Stimulated activated CD4-positive, alpha-beta T cell treated with anti-CD3 and anti-CD28 coated beads, Interleukin-12 subunit alpha, Interleukin-12 subunit beta, amount 100 ng/mL, for 4 hours (primary cell): ENCODE measurements at regions not wholly inside any gene's neighbourhood (a gene's known extent, or its start where the extent isn't known, plus 50 kb on each side); places are given as distances from the start of the nearest gene placed in this dataset.
"Not testable (repeated sequence)": the region's sequence is repeated elsewhere in the genome, so short reads cannot be mapped to it uniquely, and the experiment has no call there.

Experiments
- DNase-seq: peaks from one replicate; pipeline ENCODE4 v3.0.0-alpha.2; 2020

DNA sequence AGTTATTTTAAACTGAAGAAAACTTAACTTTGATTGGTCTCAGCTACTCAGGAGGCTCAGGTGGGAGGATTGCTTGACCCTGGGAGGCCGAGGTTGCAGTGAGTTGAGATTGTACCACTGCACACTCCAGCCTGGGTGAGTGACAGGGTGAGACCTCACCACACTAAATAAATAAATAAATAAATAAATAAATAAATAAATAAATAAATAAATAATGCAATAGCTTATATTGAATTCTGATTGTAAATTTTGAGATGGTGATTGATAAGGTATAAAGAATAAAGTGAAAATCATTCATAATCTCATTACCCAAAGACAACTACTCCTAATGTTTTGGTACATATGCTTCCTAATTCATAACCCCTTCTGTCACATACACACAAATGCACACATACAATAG lies 58.1 kb downstream of the TUBA3C start:
- no peak for DNase-seq

DNA sequence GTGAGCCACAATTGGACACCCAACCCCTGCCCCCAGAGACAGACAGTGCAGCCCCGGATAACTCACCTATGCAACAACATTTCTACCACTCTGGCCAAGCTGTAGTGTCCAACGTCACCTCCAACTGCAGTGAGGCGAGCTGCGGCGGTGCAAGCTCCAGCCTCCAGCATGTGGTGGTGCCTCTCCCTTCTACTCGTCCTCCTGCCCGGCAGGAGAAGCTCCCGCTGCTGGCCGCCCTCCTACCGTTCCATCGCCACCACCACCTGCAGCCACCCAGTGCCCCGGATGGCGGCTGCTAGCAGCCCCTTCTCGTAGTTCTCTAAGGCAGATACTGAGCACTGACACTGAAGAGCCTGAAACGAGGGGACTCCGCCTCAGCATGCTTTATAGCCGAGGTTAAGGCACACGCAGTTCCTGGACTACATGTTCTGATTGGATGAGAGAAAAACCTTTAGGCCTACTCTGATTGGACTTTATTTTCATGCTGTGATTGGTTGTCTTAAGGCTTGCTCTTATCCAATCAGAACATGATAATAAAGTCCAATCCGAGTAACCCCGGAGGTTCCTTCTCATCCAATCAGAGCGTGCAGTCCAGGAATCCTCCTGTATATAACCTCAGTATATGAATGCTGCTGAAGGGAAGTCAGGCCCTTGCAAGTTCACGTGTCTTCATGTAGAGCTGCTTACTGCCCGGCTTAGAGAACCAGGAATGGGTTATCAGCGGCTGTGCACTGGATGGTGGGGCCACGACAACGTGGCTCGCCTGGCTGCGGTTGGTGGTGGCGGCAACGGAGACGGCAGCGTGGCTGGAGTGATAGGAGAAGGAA lies 63.5 kb downstream of the TUBA3C start:
- DNase-seq: no peak

GRCh38 chr13:19109225-19109624 lies 72.4 kb downstream of the TUBA3C start:
- DNase-seq: not testable (repeated sequence)

DNA sequence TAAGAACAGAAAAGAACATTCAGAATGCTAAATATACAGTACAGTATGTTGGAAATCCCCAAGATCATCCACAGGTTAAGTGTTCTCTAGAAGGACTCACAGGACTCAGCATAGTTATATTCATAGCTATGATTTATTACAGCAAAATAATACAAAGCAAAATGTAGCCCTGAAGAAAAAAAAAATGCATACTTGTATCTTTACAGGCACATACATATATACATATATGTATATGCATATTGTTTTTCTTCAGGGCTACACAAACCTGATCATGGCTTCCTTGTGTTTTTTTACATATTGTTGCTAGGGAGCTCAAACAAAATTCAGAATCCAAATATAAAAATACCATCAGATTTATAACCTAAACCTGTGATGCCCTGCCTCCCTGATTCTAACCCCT lies 78.5 kb downstream of the TUBA3C start:
- no peak for DNase-seq

DNA sequence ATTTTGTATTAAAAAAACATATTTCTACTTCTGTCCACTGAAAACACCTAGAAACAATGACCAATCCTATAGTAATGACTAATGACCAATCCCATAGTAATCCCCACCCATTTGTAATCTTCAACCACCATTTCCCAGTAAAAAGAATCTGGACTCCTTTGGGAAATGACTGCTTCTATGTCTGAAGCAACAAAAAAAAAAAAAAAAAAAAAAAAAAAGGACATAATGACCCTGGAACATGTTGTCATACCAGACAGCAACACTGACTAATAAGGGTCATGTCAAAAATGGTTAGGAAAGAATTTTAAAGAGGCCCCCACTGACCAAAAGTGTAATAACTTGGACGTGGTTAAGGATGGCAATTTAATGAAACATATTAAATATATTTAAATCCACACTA lies 88.3 kb downstream of the TUBA3C start:
- no peak for DNase-seq

GRCh38 chr13:19090495-19090894 lies 91.1 kb downstream of the TUBA3C start:
- DNase-seq: no peak

DNA sequence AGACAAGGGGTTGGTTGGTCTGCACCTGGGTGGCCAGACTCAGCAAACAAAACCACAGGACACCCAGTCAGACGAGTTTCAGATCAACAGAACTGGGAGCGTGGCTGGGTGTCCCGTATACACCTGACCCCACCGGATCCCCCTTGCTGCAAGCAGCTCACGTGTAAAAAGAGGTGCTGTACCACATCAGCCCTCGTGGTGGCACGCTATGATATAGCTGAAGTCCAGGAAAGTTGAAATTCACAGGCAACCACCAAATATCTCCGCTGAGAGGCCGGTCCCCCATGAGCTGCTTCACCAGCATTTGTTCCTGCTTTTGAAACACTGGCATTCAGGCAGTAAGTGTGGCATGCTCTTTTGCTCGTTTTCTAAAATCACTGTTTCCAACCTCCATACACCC lies 92.3 kb downstream of the TUBA3C start:
- DNase-seq: no peak

GRCh38 chr13:19088416-19088815 lies 93.2 kb downstream of the TUBA3C start:
- no peak for DNase-seq

DNA sequence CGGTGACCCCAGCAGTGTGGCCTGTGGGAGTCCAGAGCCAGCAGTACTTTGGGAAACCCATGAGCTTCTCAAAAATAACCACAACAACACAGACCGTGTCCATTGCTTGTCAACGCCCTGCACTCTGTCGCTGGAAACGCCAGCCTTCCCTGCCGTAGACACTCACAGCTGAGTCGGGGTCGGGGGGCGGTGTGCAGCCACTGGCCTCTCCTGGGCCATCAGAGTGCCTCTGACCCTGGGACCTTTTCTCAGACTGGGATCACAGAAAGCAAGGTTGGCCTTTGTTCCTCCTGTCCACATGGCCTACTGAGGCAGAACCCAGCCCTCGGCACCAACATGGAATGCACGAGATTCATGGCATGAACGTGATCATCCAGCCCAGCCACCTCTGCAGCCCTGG lies 95.7 kb downstream of the TUBA3C start:
- no peak for DNase-seq

GRCh38 chr13:19085258-19085657 lies 96.4 kb downstream of the TUBA3C start:
- DNase-seq: no peak

- no peak for DNase-seq
Measured at GRCh38 chr13:19083340-19083739, 98.3 kb downstream of the TUBA3C start.

DNA sequence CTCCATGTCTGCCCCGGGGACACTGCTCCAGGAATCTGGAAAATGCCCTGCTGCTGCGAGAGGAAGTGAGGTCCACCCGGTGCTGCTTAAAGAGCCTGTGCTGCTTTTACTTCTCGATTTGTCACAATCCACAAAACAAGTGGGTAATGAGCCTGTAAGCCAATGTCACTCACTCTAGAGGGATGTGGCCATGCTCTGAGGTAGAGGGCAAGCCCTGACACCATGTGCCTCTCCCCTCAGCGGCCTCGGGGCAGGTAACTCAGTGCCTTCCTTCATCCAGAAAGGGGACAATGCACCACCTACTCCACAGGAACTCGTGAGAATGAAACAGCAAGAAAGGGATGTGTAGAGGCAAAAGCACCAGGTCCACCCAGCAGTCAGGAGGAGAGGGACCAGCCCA lies 106.2 kb downstream of the TUBA3C start:
- no peak for DNase-seq

- DNase-seq: no peak
Measured at GRCh38 chr13:19074519-19074918, 107.1 kb downstream of the TUBA3C start.

- not testable (repeated sequence) for DNase-seq
Measured at GRCh38 chr13:19074106-19074505, 107.5 kb downstream of the TUBA3C start.

- not testable (repeated sequence) for DNase-seq
Measured at GRCh38 chr13:19072956-19073706, 108.5 kb downstream of the TUBA3C start.

GRCh38 chr13:19072543-19072942 lies 109.1 kb downstream of the TUBA3C start:
- no peak for DNase-seq

DNA sequence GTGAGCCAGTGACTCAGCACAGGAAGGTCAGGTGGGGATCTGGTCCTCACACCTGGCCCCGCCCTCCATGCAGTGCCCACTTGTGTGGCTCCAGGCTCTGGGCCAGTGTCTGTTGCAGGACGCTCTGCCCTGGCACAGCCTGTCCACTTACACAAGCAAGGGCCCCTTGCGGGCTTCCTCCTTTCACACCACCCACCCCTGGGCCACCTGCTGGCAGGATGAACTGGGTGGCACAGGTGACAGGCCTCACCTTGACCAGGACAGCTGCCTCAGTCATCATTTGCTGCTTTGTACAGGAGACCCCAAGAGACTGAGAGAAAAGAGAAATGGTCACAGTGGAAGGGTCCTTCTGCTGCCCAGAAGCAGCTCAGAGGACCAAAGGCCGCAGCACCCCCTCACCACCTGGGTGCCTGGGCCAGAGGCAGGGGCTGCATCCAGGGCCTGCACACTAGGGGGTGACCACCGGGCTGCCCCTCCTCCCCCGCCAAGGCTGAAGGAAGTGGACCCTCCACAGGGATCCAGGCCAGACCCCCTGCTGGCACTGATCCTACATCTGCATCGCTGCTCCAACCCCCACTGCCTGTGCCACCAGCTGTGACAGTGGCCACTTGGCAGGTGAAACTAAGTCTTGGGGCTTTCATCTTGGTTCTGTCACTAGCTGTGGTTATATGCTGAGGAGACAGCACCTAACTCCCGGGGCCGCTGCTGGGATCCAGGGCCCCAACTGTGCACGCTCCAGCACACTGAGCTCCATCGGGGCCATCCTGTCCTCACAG lies 110.3 kb downstream of the TUBA3C start:
- DNase-seq: no peak

GRCh38 chr13:19070398-19070735 lies 111.3 kb downstream of the TUBA3C start:
- no peak for DNase-seq

DNA sequence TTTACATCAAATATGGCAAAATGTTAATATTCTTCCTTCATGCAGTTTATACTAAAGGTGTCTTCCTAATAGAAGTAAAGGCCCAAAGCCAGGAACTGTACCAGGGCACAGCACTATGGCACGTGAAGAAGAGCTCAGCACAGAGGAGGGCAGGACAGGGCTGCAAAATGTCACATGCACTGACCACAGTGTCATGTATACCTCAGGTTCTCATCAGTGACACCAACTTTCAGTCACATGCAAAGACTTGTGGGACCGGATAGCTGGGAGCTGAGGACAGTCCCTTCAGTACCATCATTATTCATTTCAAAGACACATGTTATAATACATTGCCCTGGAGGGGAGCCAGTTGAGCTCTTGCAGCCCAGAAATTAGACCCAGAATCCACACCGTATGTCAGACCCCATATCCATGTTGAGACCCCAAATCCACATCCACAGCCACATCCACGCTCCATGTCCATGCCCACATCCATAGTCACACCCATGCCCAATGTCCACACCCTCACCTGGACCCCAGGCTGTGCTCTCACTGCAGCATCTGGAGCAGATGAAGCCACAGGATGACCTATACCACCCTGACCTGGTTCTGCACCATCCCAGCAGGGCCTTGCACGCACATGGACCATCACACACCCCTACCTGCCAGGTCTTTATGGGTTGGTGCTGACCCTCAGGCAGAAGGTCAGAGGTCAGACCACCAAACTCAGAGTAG lies 111.8 kb downstream of the TUBA3C start:
- no peak for DNase-seq

DNA sequence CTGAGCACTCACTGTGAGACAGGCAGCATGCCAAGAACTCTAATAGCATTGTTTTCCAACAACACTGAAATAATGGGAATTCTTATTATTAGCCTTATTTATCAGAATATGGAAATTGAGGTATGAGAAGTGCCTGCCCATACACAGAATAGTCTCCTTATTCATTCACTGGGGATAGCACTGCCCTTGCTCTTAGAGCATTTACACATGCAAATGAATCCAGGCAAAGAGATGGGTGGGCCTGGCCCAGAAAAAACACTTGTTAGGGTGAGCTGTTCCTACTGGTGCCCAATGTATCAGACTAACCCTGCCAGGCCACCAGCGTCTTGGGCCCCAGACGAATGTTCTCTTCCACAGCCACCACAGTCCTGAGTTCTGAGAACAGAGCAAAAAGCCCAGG lies 112.9 kb downstream of the TUBA3C start:
- DNase-seq: no peak

DNA sequence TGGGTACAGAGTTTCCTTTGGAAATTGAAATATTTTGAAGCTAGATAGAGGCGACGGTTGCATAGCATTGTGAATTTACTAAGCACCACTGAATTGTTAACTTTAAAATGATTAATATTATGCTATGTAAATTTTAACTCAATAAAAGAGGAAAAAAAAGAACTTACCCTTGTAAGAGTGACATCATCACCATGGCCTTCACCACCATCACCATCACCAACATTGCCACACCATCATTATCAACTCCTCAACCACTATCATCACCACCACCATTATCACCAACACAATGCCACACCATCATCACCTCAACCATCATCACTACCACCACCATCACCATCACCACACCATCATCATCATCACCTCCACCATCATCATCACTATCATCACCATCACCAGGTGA lies 113.9 kb downstream of the TUBA3C start:
- DNase-seq: no peak

- no peak for DNase-seq
Measured at GRCh38 chr13:19062801-19063200, 118.8 kb downstream of the TUBA3C start.

DNA sequence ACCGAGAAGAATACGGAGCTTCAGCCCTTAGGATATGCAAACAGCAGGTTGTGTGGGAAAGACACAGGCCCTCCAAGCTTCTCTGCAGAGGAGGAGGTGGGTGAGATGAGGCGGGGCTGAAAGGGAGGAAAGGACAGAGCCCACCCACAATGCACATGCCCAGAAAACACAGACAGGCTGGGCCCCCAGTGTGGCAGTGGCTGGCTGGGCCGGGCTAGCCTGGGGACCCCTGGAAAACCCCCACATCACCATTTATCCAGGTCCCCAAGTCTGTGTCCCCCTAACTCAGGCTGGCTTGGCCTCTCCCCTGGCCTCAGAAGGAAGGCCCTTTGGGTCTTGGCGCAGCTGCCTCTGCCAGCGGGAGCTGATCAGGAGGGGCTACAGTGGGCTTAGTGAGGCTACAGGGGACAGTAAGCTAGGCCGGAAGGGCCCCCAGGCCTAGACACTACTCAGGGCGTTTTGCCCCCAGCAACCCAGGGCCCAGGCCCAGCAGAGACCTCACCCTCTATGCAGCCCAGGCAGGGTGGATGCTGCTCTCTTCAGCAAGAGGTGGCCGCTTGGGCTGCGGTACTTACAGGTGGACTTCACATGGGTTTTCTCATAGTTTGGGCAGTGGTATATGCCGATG lies 119.5 kb downstream of the TUBA3C start:
- no peak for DNase-seq
